WTC11 (cell line): ENCODE measurements at regions not wholly inside any gene's neighbourhood (a gene's known extent, or its start where the extent isn't known, plus 50 kb on each side); places are given as distances from the start of the nearest gene placed in this dataset.

Experiments used
- ATF2 ChIP-seq: sonication (generic); formaldehyde crosslinking; IDR thresholded peaks from 2 replicates; pipeline ENCODE4 v1.8.1; 2022; ENCODE audit warnings: low read depth, missing genetic modification reagents, borderline replicate concordance
- FOXK1 ChIP-seq: sonication (generic); formaldehyde crosslinking; IDR thresholded peaks from 2 replicates; pipeline ENCODE4 v1.8.0; 2022; ENCODE audit warnings: mild to moderate bottlenecking, moderate library complexity, missing genetic modification reagents
- GABPB1 ChIP-seq: sonication (generic); formaldehyde crosslinking; IDR thresholded peaks from 2 replicates; pipeline ENCODE4 v1.8.1; 2023; ENCODE audit warnings: mild to moderate bottlenecking, missing genetic modification reagents
- MXD4 ChIP-seq: fragments of 250-450 bp; sonication (Bioruptor Pico); IDR thresholded peaks from 2 replicates; pipeline ENCODE4 v1.8.0; 2021; ENCODE audit warnings: mild to moderate bottlenecking, moderate library complexity, borderline replicate concordance
- NFATC4 ChIP-seq: fragments of 250-450 bp; sonication (Bioruptor Pico); IDR thresholded peaks from 2 replicates; pipeline ENCODE4 v1.9.0; 2021; ENCODE audit warnings: mild to moderate bottlenecking
- PREB ChIP-seq: sonication (generic); formaldehyde crosslinking; IDR thresholded peaks from 2 replicates; pipeline ENCODE4 v1.8.1; 2022; ENCODE audit warnings: mild to moderate bottlenecking, missing genetic modification reagents, moderate library complexity, borderline replicate concordance
- SP1 ChIP-seq: sonication (generic); formaldehyde crosslinking; conservative IDR thresholded peaks from 2 replicates; pipeline ENCODE4 v1.8.1; 2022; ENCODE audit warnings: missing genetic modification reagents
- TCF7 ChIP-seq: sonication (generic); formaldehyde crosslinking; IDR thresholded peaks from 2 replicates; pipeline ENCODE4 v1.8.0; 2022; ENCODE audit warnings: mild to moderate bottlenecking, low read depth, missing genetic modification reagents, moderate library complexity
- USF2 ChIP-seq: sonication (generic); formaldehyde crosslinking; IDR thresholded peaks from 2 replicates; pipeline ENCODE4 v1.8.1; 2023; ENCODE audit warnings: mild to moderate bottlenecking, missing genetic modification reagents, moderate library complexity
- ZNF232 ChIP-seq: sonication (generic); formaldehyde crosslinking; IDR thresholded peaks from 2 replicates; pipeline ENCODE4 v1.8.0; 2022; ENCODE audit warnings: mild to moderate bottlenecking, missing genetic modification reagents
- ZSCAN18 ChIP-seq: fragments of 250-450 bp; sonication (Bioruptor Pico); IDR thresholded peaks from 2 replicates; pipeline ENCODE4 v2.1.2; 2022; ENCODE audit warnings: mild to moderate bottlenecking, moderate library complexity
- TF ChIP-seq, protein P1 (sequence below): fragments of 200-600 bp; IDR thresholded peaks from 2 replicates; pipeline ENCODE4 v1.8.0; 2022; ENCODE audit warnings: antibody characterized with exemption

GRCh38 chr3:181847276-181847675, 135.6 kb downstream of the SOX2 start:
- TF ChIP-seq PREB (no peak), MXD4 (no peak), ATF2 (CRISPR knock-in tag) (no peak), SP1 (CRISPR knock-in tag) (no peak), ZNF232 (CRISPR knock-in tag) (no peak), USF2 (CRISPR knock-in tag) (no peak), NFATC4 (CRISPR knock-in tag) (no peak), GABPB1 (CRISPR knock-in tag) (no peak), TCF7 (CRISPR knock-in tag) (no peak), FOXK1 (CRISPR knock-in tag) (no peak), ZSCAN18 (CRISPR knock-in tag) (no peak)
- TF ChIP-seq, protein P1, sequence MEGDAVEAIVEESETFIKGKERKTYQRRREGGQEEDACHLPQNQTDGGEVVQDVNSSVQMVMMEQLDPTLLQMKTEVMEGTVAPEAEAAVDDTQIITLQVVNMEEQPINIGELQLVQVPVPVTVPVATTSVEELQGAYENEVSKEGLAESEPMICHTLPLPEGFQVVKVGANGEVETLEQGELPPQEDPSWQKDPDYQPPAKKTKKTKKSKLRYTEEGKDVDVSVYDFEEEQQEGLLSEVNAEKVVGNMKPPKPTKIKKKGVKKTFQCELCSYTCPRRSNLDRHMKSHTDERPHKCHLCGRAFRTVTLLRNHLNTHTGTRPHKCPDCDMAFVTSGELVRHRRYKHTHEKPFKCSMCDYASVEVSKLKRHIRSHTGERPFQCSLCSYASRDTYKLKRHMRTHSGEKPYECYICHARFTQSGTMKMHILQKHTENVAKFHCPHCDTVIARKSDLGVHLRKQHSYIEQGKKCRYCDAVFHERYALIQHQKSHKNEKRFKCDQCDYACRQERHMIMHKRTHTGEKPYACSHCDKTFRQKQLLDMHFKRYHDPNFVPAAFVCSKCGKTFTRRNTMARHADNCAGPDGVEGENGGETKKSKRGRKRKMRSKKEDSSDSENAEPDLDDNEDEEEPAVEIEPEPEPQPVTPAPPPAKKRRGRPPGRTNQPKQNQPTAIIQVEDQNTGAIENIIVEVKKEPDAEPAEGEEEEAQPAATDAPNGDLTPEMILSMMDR = no peak
